GM18502 (cell line): ENCODE measurements at regions not wholly inside any gene's neighbourhood (a gene's known extent, or its start where the extent isn't known, plus 50 kb on each side); places are given as distances from the start of the nearest gene placed in this dataset.
"Not testable (repeated sequence)": the region's sequence is repeated elsewhere in the genome, so short reads cannot be mapped to it uniquely, and the experiment has no call there.

Experiments
- ATAC-seq: cut with Tn5 transposase; IDR thresholded peaks from one replicate; pipeline ENCODE4 v1.9.1; 2021; ENCODE audit warnings: mild to moderate bottlenecking; ENCODE audit not compliant: unreplicated experiment, poor library complexity

- ATAC-seq, result not testable (repeated sequence)
These were observed 181.6 kb downstream of the ADRA2C start for GRCh38 chr4:3947761-3948160.

- not testable (repeated sequence) for ATAC-seq
These were observed 182.0 kb downstream of the ADRA2C start for GRCh38 chr4:3948210-3948609.

GRCh38 chr4:3949916-3950315 lies 183.7 kb downstream of the ADRA2C start:
- not testable (repeated sequence) for ATAC-seq

GRCh38 chr4:3952443-3953139 lies 186.4 kb downstream of the ADRA2C start:
- not testable (repeated sequence) for ATAC-seq

- not testable (repeated sequence) for ATAC-seq
These were observed 186.9 kb downstream of the ADRA2C start for GRCh38 chr4:3953140-3953489.

- ATAC-seq, result not testable (repeated sequence)
These were observed 188.5 kb downstream of the ADRA2C start for GRCh38 chr4:3954540-3955320.

GRCh38 chr4:3955321-3956164 lies 189.4 kb downstream of the ADRA2C start:
- peak; percentile 100 for ATAC-seq

GRCh38 chr4:3956165-3956867 lies 190.1 kb downstream of the ADRA2C start:
- not testable (repeated sequence) for ATAC-seq

- not testable (repeated sequence) for ATAC-seq
These were observed 195.0 kb downstream of the ADRA2C start for GRCh38 chr4:3961091-3961672.

- not testable (repeated sequence) for ATAC-seq
These were observed 198.5 kb downstream of the ADRA2C start for GRCh38 chr4:3964572-3965278.

GRCh38 chr4:3967204-3967603 lies 201.0 kb downstream of the ADRA2C start:
- not testable (repeated sequence) for ATAC-seq

GRCh38 chr4:3972626-3973025 lies 206.4 kb downstream of the ADRA2C start:
- ATAC-seq, result not testable (repeated sequence)

GRCh38 chr4:3973581-3974200 lies 207.5 kb downstream of the ADRA2C start:
- not testable (repeated sequence) for ATAC-seq

GRCh38 chr4:3983518-3984125 lies 217.4 kb downstream of the ADRA2C start:
- not testable (repeated sequence) for ATAC-seq

- not testable (repeated sequence) for ATAC-seq
These were observed 218.6 kb downstream of the ADRA2C start for GRCh38 chr4:3984796-3985195.

- not testable (repeated sequence) for ATAC-seq
These were observed 220.2 kb downstream of the ADRA2C start for GRCh38 chr4:3986412-3986811.

GRCh38 chr4:3997386-3997785 lies 229.3 kb downstream of the OTOP1 start:
- not testable (repeated sequence) for ATAC-seq

- ATAC-seq, result not testable (repeated sequence)
These were observed 222.7 kb downstream of the OTOP1 start for GRCh38 chr4:4004036-4004435.
